Psoas muscle (tissue), 7 donors: ENCODE measurements at regions not wholly inside any gene's neighbourhood (a gene's known extent, or its start where the extent isn't known, plus 50 kb on each side); places are given as distances from the start of the nearest gene placed in this dataset.

Experiments used
- ATAC-seq, 4 donors: fragments of 200-7000 bp; cut with Tn5 transposase; one replicate each; pipeline ENCODE4 v1.9.1; 2020; ENCODE audit warnings: moderate library complexity in 3 of 4, mild to moderate bottlenecking in 2 of 4
- DNase-seq, 2 donors: peaks; one replicate each; pipeline ENCODE4 v3.0.0-alpha.2; 2020
- H3K27ac ChIP-seq: fragments of 200-600 bp; one replicate; pipeline ENCODE4 v1.8.0; 2022
- H3K27me3 ChIP-seq, 3 donors: fragments of 200-600 bp in 1 of 3; one replicate each; pipeline versions ENCODE4 v1.6.1 to v1.8.0; 2013 to 2022; ENCODE audit warnings: low read length in 2 of 3, mild to moderate bottlenecking in 2 of 3, moderate library complexity in 1 of 3; ENCODE audit not compliant: insufficient read depth in 3 of 3
- H3K36me3 ChIP-seq, 2 donors: fragments of 200-600 bp in 1 of 2; one replicate each; pipeline versions ENCODE4 v1.6.1 to v1.8.0; 2013 to 2022; ENCODE audit warnings: low read depth in 1 of 2, mild to moderate bottlenecking in 1 of 2, moderate library complexity in 1 of 2; ENCODE audit not compliant: insufficient read depth in 1 of 2
- H3K4me1 ChIP-seq: fragments of 200-600 bp; one replicate; pipeline ENCODE4 v1.8.0; 2022
- H3K4me3 ChIP-seq: fragments of 200-600 bp; one replicate; pipeline ENCODE4 v1.8.0; 2022; ENCODE audit warnings: mild to moderate bottlenecking
- H3K9me3 ChIP-seq: fragments of 200-600 bp; one replicate; pipeline ENCODE4 v1.8.0; 2022
- WGBS, 3 donors: extraction: QIAGEN DNeasy Blood & Tissue Kit; methylation state at CpG; one replicate each; pipeline versions ENCODE4 v1.1.6 to v1.1.7; 2013; 5-methylcytosine and 5-hydroxymethylcytosine counted together
- intact Hi-C, 2 donors: fragments of 100-400 bp; cut with DNase I; formaldehyde crosslinking; loops; one replicate each; pipeline versions ENCODE4 v1.11.0 to v1.14.2; 2022
- TF ChIP-seq, protein P1 (sequence below): fragments of 200-600 bp; IDR thresholded peaks from one replicate; pipeline ENCODE4 v1.8.0; 2022; ENCODE audit warnings: antibody characterized with exemption
- donor health status: healthy with polysubstance abuse.
- donor health status: DM: no; HTN: no; CAD: no; lungs with moderate emphysema.
- donor health status: Bipolar disorder and iron deficiency.
- donor health status: healthy.
- donor health status: DM: yes; HTN: yes; CAD: no.
- donor health status: DM: no; HTN: no; CAD: no.
- donor health status: DM: yes; HTN: yes; CAD: no.

DNA sequence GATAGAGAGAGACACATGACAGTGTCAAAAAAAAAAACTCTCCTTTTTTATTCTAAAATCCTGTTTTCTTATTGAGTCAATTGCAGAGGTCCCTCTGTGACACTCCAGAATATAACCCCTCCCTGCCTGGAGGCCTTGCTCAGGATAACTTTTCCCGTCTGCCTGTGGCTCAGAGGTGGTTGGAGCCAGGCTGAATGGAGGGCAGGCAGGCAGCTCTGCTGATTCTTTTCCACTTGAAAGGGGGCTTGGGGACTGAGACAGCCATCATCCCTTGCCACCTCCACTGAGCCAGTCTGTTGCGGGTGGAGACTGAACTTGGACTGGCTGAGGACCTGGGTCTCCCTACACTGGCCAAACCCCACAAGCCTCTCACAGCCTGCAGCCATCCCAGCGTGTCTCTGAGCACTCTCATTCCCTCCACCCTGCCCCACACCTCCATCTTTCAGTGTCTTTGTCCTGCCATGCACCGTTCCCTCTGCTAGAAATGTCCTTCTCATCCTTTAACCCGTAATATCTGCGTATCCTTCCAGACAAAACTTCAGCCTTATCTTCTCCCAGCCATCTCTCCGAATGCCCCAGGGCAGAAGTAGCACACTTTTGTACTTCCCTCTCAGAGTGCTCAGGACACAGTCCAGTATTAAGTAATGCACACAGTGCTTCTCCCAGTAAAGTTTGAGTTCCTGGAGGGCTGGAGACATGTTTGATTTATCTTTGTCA lies 139.9 kb downstream of the CHIC2 start:
- Histone ChIP-seq H3K27me3 (no peaks in the 10 kb centered on the region), H3K9me3 (no peaks in the 10 kb centered on the region), H3K4me1 (no peaks in the 10 kb centered on the region), H3K36me3 (no peaks in the 10 kb centered on the region), H3K4me3 (no peak overlapping the region), H3K27ac (no peak overlapping the region)
- DNase-seq (no peak), ATAC-seq (no peak)
- intact Hi-C loops = no loop called here
- WGBS, 3 donors = 81 to 90% (median 84%) methylated on average over 7 of the region's 7 CpGs
- TF ChIP-seq, protein P1, sequence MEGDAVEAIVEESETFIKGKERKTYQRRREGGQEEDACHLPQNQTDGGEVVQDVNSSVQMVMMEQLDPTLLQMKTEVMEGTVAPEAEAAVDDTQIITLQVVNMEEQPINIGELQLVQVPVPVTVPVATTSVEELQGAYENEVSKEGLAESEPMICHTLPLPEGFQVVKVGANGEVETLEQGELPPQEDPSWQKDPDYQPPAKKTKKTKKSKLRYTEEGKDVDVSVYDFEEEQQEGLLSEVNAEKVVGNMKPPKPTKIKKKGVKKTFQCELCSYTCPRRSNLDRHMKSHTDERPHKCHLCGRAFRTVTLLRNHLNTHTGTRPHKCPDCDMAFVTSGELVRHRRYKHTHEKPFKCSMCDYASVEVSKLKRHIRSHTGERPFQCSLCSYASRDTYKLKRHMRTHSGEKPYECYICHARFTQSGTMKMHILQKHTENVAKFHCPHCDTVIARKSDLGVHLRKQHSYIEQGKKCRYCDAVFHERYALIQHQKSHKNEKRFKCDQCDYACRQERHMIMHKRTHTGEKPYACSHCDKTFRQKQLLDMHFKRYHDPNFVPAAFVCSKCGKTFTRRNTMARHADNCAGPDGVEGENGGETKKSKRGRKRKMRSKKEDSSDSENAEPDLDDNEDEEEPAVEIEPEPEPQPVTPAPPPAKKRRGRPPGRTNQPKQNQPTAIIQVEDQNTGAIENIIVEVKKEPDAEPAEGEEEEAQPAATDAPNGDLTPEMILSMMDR = no peak

DNA sequence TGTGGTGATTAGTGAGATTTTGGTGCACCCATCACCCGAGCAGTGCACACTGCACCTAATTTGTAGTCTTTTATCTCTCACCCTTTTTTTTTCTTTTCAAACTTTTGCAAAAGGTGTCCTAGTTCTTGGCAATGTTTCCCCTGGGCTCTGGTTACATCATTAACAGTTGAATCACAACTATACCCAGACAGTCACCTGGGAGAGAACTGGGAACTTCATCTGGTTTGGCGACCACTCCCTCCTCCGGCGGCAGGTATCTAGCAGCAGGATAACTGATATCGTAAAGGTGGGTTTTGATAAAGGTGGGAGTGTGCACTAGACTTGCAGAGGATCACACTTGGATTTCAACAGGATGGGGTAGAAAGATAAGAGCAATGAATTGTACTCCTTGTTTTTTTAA lies 140.5 kb downstream of the CHIC2 start:
- TF ChIP-seq, protein P1 = no peak
- no peaks in the 10 kb centered on the region for H3K4me1 ChIP-seq
- H3K4me3 ChIP-seq = no peak overlapping the region
- H3K9me3 ChIP-seq = no peaks in the 10 kb centered on the region
- ATAC-seq (no peak), DNase-seq (no peak)
- no peaks in the 10 kb centered on the region for H3K36me3 ChIP-seq
- no peaks in the 10 kb centered on the region for H3K27me3 ChIP-seq
- WGBS, 3 donors = 79 to 87% (median 82%) methylated on average over 5 of the region's 5 CpGs
- intact Hi-C loops = no loop called here
- no peak overlapping the region for H3K27ac ChIP-seq

- H3K4me3 ChIP-seq = no peak overlapping the region
- H3K27me3 ChIP-seq = no peaks in the 10 kb centered on the region
- no peaks in the 10 kb centered on the region for H3K4me1 ChIP-seq
- TF ChIP-seq, protein P1 = no peak
- H3K36me3 ChIP-seq = no peaks in the 10 kb centered on the region
- H3K9me3 ChIP-seq = no peaks in the 10 kb centered on the region
- intact Hi-C loops = no loop called here
- DNase-seq = no peak
- H3K27ac ChIP-seq = no peak overlapping the region
- ATAC-seq = no peak
Measured at GRCh38 chr4:53921856-53922255, 142.5 kb downstream of the CHIC2 start.

- no peak overlapping the region for H3K4me3 ChIP-seq
Measured at GRCh38 chr4:53920883-53921282, 143.5 kb downstream of the CHIC2 start.

More at GRCh38 chr4:53920883-53921282, 143.5 kb downstream of the CHIC2 start:
- Histone ChIP-seq H3K27me3 (no peaks in the 10 kb centered on the region), H3K9me3 (no peaks in the 10 kb centered on the region), H3K4me1 (no peaks in the 10 kb centered on the region), H3K36me3 (no peaks in the 10 kb centered on the region), H3K27ac (no peak overlapping the region)
- TF ChIP-seq, protein P1 = no peak
- intact Hi-C loops = no loop called here
- WGBS, 3 donors = 84 to 90% (median 86%) methylated on average over 4 of the region's 4 CpGs
- ATAC-seq (no peak), DNase-seq (no peak)
